HG03571 (cell line): ENCODE measurements at regions not wholly inside any gene's neighbourhood (a gene's known extent, or its start where the extent isn't known, plus 50 kb on each side); places are given as distances from the start of the nearest gene placed in this dataset.

Experiments used
- ATAC-seq: cut with Tn5 transposase; IDR thresholded peaks from one replicate; pipeline ENCODE4 v1.9.1; 2021; ENCODE audit not compliant: unreplicated experiment

DNA sequence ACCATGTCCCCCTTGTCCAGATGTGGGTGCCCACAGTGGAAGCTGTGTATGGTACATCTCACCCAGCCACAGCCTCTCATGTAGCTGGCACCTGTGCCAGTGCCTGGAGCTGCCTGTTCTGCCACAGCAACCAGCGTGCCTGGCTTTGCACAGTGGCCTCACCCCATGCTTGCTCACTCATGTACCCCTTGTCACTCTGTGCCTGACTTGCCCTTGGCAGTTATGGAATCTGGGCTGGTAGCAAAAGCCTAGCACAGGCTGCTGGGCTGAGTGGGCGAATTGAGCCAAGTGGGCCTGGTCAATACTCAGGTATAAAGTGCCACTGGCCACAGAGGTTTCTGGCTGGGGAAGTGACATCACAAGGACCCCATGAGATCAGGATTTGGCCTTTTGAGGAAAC lies 264.2 kb downstream of the INSC start:
- ATAC-seq, result no peak

DNA sequence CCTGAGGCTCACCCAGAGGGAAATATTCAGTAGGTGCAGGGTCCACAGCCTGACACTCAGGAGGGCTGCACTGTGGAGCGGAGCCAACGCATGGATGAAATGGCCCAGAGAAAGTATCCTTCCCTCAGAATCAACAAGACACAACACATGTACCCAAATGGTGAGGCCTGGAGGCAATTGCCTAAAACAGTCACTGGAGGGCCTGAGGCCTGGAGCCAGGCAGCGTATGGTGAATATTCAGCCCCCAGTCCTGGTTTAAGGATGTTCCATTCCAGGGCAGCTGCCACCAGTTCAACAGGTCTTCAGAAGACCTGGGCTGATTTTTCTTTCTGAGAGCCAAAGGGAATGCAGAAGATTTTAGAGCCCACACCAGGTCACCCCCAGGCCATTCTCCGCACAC lies 264.8 kb downstream of the INSC start:
- no peak for ATAC-seq

DNA sequence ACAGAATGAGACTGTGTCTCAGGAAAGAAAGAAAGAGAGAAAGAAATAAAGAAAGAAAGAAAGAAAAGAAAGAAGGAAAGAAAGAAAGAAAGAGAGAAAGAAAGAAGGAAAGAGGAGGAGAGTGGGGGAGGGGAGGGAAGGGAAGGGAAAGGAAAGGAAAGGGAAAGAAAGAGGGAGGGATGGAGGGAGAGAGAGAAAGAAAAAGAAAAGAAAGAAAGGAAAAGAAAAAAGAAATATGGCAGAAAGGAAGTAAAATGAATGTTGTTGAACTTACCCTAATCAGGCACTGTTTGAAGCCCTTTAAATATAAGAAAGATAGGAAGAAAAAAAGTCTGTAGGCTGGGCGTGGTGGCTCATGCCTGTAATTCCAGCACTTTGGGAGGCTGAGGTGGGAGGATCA lies 276.1 kb downstream of the INSC start:
- ATAC-seq, result no peak

DNA sequence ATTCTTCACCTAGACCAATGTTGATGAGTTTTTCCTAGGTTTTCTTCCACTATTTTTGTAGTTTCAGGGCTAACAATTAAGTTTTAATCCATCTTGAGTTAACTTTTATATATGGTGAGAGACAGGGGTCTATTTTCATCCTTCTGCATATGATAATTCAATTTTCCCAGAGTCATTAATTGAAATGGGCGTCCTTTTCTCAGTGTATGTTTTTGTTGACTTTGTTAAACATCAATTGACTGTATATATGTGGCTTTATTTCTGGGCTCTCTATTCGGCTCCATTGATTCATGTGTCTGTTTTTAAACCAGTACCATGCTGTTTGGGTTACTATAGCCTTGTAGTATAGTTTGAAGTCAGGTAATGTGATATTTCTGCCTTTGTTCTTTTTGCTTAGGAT lies 282.1 kb downstream of the INSC start:
- no peak for ATAC-seq

DNA sequence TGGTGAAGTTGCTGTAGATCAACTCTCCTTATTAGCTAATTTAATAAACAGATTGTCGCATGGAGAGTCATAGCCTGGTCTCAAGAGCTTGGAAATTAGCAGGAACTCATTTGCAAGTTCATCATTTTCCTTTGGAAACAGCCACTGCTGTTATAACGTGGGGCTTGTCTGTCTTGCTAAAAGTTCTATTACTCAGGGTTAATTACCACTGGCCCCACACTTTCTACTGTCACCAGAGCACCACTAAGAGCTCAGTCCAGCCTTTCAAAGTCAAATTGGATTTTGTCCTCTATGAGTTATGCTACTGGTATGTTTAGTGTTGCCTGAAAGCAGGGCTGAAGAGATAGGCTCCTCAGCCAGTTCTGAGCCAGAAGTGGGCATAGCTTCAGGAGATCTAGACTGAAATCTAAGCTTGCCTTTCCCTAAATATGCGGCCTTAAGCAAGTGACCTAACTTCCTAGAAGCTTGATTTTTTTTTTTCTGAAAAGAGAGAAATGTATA lies 292.2 kb downstream of the INSC start:
- ATAC-seq, result no peak

DNA sequence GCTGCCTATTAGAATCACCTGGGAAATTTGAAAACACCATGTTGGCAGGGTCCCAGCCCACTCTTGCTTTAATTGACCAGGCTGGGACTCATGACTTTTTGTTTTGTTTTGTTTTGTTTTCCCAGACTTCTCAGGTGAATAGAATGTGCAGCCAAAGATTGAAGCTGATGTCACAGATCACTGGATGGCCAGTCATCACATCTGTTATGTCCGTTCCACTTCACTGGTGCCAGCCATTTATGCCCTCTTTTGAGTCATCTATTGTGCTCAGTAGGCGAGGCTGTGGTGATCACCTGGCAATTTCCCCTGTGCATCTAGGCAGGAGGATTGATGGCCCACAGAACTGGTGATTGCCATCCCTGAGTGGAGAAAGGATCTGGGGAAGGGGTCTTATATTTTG lies 297.3 kb downstream of the INSC start:
- no peak for ATAC-seq

DNA sequence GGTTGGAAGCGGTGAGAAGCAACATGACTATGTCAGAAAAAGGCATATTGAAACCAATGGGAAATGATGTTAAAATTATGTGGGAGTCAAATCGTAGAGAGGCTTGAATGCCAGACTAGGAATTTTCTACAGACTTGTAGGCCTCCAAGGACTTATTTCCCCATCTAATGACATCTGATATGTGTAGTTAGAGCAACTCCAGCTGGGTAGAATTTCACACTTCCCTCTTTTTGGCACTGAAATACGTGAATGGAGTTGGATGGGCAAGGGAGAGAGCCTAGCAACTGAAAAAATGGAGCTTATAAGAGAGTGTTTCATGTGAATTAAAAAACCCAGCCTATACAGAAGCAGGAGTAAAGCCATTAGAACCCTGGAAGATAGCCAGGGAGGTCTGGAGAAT lies 304.2 kb downstream of the INSC start:
- no peak for ATAC-seq

DNA sequence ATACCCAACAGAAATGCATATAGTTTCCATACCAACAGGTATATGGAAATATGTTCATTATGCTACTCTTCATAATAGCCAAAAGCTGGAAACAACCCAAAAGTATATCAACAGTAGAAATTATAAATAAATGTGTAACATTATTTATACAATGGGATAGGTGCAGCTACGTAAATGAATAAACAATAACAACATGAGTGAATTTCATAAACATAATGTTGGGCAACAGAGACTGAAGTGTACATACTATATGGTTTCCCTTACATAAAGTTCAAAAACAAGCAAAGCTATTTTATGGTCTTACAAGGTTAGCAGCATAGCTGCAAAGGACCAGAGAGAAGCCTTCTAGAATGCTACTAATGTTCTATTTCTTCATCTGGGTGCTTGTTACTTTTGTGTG lies 305.0 kb downstream of the INSC start:
- ATAC-seq, result no peak

DNA sequence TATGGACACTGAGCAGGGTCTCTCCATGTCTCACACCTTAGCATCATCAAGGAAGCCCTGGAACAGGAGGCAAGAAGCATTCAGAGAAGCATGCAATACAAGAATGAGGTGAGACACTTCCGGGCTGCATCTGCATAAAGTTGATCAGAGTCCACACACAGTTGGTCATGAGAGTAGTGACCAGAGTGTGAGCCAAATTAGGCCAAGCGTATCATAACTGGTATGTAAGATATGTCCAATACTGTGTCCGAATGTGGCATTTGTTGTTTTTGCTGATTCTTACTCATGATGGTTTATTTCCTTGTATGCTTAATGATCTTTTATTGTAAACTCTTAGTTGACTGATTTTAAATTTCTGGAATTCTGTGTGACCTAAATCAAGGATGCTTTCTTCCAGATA lies 315.7 kb downstream of the INSC start:
- ATAC-seq, result no peak

DNA sequence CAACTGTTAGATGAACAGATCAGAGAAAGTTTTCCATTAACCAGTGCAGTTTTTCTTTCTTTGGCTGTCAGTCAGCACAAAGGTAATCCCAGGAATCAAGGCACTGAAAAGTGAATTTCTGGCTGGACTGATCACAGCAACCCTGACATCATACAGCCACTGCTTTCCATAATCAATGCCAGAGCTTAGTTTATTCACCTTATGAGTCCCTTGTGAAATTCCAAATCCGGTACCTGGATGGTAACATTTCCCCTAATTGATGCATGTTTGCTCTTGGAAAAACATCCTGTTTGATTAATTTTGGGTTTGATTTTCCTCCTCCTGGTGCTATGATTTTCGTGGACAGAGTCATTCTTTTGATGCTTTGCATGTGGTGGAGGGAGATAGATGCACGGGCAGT lies 319.8 kb downstream of the INSC start:
- ATAC-seq, result no peak

DNA sequence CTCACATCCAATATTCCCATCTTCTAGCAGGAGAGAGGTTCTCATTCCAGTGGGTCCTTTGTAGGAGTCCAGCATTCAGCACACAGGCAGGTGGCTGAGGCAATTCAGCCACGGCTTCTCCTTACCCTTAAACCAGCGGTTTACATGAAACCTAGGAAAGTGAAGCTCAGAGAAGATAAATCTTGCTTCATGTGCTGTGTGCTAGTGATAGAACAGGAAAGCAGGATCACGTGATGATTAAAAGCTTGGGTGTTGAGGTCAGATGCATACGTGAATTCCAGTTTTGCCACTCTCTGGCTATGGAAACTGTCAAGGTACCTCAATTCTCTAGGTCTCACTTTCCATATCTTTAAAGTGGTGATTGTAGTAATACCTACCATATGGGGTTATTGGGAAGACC lies 331.6 kb downstream of the INSC start:
- no peak for ATAC-seq

DNA sequence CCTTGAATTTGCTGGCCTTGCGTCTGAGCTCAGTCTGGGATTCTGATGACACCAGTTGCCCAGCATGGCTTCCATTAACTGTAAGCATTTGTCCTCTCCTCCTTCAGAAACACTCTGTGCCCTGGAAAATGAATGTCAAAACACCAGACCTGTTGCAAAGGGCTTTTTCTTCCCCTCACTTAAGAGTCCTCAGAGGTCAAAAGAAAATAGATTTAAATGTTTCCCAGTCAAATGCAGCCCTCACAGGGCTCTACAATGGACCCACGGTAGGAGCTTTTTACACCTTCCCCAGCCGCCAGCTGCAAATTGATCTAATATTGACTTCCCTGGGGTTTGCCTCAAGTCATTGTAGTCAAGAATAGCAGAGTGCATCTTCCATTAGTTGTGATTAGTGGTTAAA lies 332.2 kb downstream of the INSC start:
- no peak for ATAC-seq

DNA sequence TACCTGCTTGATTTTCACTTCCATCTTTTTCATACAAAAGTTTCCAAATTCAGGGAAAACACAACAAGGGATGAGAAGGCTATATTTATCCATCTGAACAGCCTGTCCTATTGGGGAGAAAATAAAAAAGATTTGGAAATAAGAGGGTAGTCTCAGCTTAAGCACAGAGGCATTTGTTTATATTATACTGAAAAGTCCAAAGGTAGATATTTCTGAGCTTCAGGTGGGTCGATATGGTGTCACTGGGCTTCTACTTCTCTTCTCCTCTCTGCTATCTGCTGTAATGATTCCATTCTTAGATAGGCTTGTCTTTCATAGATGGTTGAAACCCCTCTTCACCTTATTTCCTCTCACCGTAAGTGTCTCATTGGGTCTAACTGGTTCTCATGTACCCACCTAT lies 337.0 kb downstream of the INSC start:
- no peak for ATAC-seq

DNA sequence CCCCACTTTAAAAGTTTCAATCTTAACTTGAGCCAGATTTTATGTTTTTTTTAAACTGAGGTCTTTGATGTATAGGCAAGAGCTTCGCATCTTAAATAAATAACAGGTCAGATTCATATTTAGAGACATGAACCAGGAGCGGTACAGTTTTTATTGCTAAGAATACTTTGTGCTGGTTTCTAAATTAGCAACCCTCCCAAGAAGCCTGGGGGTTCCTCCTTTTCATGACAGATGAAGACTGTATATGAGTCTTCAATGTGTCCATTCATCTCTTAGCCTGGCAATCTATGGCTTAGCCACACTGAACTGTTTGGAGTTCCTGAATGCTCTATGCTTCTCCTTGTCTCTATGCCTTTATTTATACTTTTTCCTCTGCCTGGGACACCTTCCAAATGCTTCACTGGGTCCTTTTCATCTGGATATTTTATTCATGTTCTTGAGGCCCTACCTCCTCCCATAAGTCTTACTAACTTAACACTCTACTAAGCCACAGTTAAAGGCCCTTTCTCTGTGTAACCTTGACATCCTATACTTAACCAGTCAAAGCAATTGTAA lies 338.6 kb downstream of the INSC start:
- peak; percentile 53 for ATAC-seq

DNA sequence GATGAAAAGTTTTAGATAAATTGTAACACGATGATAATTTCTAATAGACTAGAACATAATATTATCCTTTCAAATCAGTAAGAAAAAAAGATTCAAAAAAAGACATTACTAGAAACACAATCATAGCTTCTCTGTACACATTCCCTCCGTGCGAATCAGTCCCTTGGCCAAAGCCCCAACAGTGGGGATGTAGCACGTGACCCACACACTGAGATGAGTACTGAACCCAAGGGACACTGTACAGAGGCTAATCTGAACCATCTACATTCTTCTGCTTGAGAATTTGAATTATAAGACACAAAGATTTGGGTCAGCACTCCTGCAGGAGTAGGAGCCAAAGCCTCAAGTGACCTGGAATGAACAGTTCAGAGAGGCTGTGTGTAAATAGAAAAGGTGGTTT lies 353.7 kb downstream of the INSC start:
- no peak for ATAC-seq

DNA sequence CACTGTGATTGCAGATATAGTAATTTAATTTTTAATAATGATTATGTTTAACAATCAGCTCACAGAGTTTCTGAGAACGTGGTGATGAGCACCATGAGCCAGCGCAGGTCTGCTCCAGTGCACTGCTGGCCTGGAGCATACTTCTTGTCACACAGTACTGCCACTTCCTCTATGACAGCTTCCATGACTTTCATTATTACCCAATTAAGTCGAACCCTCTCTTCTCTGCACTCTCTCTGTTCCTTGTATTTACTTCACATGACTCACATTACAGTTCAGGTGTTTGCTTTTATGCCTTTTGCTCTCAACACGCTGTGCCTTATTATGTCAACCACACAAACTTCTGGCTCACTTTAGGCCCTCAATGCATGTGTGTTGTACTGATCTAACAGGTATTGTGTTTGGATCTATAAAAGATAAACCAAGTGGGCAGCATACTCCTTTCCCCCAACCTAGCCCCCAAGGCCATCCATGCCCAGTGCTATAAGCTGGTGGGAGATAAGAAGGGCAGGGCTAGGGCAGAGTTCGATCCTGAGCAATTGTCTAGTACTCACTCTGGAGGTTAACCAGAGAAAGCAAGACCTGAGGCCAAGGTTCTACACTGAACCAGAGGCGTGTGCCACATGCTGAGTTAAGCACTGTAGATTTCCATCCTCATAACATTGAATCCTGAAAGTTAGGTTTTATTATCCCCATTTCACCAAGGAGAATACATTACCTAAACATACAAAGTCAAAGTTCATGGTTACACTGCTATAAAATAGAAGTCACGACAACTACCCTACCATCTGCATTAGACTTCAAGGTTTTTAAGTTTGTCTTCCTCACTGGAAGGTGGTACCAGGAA lies 356.5 kb downstream of the INSC start:
- peak; percentile 52 for ATAC-seq

DNA sequence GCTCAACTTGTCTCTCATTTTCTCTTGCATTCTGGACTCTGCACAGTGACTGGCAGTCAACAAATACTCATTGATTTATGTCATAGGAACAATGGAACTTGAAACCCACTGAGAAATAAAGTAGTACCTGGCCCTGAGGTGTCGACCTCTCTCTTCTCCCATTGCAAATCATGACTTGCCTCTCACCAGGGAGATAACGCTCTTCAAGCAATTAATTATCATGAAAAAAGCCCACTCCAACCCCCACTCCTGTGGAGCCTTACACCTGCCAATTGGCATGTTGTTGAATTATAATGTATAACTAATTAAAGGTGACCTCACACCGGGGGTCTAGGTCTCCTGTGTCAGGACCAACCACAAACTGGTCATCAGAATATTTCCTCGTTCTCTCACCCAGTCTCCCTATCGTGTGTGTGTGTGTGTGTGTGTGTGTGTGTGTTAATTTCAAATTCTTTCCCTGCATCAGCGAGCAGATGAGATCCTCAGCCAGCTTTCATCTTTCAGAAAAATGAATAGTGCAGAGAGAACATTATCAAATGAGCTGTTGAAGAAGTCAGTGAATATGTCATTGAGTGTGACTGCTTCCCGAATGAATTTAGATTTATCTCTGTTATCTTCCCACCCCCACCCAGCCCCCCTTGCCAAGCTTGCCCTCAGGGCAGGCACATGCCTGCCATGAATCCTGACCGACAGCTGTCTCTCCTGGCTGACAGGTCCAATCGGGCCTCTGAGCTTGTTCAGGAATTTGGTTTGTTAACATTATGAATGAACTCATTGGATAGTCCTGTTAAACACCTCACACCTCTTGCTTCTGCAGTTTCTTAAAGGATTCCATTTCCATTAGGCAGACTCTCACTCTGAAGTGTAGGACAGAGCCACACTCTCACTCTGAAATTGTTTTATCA lies 357.4 kb downstream of the INSC start:
- ATAC-seq, result no peak

DNA sequence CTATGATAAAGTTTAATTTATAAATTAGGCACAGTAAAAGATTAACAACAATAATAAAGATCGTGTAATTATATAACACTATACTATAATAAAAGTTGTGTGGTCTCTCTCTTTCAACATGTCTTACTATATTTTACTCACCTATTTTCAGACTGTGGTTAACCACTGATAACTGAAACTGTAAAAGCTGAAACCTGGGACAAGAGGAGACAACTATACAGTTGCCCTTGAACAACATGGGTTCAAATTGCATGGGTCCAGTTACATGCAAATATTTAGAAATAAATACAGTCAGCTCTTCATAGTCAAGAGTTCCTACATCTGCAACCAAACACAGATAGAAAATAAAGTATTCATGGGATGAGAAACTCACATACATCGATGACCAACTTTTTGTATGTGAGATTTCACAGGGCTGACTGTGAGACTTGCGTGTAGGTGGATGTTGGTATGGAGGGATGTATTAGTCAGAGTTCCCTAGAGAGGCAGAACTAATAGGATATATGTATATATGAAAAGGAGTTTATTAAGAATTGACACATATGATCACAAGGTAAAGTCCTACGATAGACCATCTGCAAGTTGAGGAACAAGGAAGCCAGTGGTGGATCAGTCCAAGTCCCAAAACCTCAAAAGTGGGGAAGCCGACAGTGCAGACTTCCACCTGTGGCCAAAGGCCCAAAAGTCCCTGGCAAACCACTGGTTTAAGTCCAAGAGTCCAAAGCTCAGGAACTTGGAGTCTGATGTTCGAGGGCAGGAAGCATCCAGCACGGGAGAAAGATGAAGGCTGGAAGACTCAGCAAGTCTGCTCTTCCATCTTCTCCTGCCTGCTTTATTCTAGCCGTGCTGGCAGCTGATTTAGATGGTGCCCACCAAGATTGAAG lies 359.5 kb downstream of the INSC start:
- peak; percentile 83 for ATAC-seq

DNA sequence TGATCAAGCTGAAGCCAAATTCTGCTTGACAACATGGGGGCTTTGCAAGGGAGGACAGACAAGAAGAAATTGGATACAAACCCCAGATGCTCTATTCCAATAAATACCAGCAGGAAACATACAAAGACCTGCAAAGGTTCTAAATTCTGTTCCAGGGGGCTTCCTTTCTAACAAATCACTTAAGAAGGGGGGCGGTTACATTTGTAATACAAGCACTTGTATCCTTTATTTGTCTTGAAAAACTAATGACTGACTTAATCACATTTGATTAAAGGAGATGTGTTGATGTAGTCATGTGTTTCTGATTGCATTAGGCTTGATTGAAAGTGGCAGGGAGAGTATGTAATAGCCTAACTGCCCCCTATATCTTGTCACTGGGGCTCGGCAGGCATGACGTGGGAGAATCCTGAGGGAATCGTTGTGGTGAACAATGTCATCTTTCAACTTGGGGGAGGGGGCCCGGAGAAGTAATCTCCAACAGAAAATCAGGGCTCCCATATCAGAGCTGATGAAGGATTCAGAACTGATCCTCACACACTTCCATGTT lies 361.7 kb downstream of the INSC start:
- no peak for ATAC-seq

DNA sequence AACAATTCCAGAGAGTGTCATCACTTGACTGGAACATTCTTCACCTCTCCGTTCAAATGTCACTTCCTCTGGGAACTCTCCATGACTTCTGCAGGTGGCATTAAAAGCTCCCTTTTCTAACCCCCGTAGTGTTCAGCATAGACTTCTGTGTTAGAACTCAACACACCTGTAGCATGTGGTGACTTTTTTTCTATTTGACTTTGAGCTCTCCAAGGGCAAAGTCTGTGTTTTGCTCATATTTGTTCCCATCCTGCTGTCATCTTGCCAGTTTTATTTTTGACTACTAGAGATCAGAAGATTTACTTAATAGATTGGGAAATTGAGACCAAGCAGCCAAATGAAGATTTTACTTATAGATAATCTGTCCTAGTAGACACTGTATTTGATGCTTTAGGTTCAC lies 367.1 kb downstream of the INSC start:
- no peak for ATAC-seq
